NCI-H69 (cell line): ENCODE measurements at regions not wholly inside any gene's neighbourhood (a gene's known extent, or its start where the extent isn't known, plus 50 kb on each side); places are given as distances from the start of the nearest gene placed in this dataset.

Experiments
- DNase-seq: peaks from one replicate; lab custom pipeline; 2025; lab: John Stamatoyannopoulos, UW

DNA sequence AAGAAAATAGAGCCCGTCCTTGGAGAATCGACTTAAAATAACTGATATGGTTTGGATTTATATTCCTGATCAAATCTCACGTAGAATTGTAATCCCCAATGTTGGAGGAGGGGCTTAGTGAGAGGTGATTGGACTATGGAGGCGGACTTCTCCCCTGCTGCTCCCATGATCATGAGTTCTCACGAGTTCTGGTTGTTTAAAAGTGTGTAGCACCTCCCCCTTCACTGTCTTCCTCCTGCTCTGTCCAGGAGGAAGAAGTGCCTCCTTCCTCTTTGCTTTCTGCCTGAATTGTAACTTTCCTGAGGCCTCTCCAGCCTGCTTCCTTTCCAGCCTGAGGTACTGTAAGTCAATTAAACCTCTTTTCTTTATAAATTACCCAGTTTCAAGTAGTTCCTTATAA, 529.2 kb downstream of the HAO1 start:
- DNase-seq, result peak; percentile 80

DNA sequence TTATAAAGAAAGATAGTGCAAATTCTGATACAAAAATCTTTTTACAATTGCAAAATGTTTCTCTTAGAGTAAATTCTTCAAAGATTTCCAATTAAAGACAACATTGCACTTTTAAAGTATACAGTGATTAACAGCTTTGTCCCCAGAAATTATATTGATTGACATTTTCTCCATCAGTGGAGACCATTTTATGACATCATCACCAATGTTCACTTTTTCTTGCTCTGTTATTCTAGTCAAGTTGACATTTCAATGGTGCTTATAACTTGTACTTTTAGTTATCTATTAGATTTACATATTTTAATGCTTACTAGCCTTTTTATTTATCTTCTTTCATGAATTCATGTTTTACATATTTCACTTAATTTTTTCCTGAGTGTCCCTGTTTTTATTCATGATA, 524.8 kb downstream of the HAO1 start:
- DNase-seq, result no peak

DNA sequence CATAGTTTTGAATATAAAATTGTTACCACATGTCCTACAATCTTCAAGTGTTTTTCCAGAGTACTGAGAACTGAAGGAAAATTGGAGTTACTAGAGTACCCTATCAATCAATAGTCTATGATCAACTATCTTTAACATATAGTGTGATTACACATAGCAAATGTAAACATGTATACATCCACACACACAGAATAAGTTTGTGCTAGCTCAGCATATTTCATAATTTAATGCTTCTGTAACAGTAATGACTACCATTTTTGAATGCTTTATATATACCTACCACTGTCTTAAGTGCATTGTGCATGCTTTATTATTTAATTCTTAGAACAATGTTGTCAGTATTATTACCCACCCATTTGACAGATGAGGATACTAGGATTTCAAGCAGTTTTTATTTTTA, 523.9 kb downstream of the HAO1 start:
- DNase-seq, result no peak

DNA sequence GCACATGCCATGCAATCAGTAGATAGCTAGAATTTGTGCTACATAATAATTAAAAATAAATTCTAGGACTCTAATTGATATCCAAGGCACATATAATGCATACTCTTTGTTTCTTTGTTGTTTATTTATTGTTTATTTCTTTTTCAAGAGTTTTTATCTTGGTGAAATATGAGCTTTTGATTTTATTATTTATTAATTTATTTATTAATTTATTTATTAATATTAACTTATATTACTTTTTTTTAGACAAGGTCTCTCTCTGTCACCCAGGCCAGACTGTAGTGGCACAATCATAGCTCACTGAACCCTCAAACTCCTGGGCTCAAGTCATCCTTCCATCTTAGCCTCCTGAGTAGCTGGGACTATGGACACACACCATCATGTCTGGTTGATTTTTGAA, 519.9 kb downstream of the HAO1 start:
- DNase-seq, result no peak

DNA sequence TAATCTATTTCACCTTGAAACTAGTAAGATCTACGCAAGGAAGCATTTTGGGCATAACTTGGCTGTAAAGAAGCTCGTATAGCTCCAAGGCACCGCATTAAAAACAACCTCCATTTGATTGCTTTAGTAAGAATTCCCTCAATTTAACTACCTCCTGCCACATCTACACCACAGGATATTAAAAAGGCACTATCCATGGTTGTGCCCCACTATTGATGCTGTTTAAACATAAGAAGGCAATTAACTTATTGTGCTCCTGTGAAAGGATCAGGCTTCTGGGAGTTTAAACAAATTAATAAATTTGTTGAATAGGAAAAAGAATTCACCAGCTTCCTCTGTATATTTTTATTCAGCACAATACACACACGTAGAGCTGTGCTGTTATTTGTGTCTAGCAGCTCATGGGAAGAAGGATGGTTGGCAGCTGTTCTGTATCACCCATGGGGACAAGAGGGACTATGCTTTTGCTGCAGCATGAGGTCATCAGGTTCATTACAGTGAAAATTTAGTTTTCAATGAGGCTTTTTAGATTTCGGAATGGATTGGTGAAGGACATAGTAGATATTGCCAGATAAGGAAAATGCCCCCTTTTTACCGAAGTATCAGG, 513.3 kb downstream of the HAO1 start:
- peak; percentile 89 for DNase-seq

DNA sequence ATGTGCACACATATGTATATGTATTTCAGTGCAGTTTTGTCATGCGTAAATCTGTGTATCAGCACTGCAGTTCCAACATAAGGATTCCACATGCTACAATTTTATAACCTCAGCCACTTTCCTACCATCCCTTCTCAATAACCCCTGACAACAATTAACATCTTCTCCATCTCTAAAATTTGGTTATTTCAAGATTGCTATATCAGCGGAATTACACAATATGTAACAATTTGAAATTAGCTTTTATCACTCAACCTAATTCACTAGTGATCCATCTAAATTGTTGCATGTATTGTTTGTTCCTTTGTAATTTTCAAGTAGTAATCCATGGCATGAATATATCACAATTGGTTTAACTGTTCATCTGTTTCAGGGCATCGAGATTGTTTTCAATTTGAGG, 511.3 kb downstream of the HAO1 start:
- no peak for DNase-seq

DNA sequence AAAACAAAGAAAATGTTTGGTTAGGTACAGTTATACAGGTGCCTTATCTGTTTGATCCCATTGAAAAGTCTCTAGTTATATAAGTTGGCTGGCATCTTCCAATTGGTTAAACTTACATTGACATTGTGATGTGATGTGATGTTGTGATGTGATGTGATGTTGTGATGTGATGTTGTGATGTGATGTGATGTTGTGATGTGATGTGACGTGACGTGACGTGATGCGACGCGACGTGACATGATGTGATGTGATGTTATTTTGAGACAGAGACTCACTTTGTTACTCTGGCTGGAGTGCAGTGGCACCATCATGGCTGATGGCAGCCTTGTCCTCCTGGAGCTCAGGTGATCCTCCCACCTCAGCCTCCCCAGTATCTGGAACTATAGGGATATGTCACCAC, 507.6 kb downstream of the HAO1 start:
- no peak for DNase-seq

DNA sequence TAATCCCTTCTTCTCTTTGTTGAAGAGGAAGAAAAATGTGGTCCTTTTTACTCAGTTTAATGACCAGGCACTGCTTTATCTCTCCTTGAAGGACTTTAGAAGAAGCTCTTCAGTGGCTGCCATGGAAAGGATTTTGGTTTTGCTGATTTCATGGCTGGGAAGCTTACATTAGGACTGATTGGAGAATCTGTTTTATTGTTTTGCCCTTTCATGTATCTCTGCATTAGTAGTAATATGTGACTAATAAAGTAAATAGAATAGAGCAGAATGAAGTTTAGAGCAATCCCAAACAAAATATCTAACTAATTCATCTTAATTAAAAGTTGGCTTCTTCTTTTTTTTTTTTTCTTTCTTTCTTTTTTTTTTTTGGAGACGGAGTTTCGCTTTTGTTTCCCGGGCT, 502.9 kb downstream of the HAO1 start:
- no peak for DNase-seq

DNA sequence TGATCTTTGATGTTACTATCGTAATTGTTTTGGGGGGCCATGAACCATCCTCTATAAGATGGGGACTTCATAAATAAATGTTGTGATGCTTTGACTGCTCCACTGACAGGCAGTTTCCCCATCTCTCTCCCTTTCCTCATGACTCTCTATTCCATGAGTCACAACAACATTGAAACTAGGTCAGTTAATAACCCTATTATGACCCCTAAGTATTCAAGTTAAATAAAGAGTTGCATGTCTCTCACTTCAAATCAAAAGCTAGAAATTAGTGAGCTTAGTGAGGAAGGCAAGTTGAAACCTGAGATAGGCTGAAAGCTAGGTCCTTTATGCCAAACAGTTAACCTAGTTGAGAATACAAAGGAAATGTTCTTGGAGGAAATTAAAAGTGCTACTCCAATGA, 491.0 kb downstream of the HAO1 start:
- DNase-seq, result no peak

DNA sequence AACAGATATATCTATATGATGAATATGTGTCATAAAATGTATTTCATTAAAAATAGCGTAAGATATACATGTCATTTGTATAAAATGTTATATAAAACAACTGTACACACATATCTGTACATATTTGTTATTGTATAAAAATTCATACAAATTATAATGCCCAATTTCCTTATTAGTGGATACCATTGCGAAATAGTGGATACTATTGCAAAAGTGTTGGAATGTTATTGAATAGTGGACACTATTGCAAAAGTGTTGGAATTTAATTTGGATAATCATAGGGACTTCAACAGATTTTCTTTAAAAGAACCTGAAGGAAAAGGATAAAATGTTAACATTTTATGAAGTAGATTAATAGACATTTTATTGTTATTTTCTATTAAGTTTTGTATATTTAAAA, 487.4 kb downstream of the HAO1 start:
- DNase-seq, result no peak

DNA sequence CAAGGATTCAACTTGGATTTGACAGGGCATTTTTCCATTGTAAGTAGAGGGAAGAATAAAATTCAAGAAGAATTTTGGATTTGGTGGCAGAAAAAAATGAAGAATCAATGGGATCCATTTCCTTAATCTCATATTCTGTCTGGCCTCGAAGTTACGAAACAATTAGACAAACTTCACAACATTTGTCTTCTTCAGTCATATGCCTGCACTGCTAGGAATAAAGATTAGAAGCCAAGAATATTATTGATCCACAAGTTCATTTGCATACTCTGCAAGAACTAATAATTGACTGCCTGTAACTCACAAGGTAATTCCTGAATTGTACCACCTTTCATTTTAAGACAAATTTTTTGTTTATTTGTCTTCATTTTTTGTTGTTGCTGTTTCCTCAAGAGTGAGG, 486.2 kb downstream of the HAO1 start:
- no peak for DNase-seq

DNA sequence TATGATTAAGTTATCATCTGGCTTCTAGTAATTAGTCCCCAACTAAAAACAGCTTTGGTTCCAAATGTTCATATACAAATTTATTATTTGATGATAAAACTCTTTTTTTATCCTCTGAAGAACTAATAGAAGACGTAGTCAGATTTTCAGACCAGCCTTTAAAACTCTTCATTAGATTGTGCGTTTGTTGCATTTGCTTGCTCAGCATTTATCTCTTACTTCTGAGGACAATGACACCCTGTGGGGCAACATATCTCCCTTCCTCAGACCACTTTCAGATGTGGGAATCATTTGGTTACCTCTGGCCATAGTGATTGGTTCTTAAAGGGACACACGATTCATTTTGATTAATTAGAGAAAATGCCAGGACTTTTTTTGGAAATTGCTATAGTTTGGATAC, 481.8 kb downstream of the HAO1 start:
- no peak for DNase-seq

DNA sequence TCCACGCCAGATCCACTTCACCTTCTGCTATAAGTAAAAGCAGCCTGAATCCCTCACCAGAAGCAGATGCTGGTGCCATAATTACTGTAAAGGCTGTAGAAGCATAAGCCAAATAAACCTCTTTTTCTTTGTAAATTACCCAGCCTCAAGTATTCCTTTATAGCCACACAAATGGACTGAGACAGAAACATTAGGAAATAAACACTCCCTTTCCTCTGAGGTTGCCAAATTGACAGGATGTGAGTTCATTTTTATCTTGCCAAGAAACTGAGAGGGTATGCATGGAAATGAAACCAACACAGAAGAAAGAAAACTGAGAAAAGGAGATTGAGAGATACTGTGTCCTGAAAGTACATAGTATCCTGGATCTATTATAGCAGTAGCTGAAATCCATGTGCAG, 481.2 kb downstream of the HAO1 start:
- peak; percentile 11 for DNase-seq

DNA sequence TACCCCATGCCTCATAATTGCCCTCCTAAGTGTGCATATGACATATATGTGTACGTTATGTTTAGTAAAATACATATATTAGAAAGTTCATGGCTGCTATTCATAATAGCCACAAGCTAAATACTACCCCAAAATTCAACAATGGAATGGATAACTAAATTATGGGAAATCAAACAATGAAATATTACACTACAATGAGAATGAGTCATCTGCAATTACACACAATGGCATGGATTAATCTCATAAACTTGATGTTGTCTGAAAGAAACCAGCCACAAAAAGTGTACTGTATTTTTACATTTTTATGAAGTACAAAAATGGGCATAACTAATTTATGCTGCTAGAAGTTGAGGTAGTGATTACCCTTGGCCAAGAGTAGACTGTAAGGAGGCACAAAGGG, 477.0 kb downstream of the HAO1 start:
- DNase-seq, result peak; percentile 44

DNA sequence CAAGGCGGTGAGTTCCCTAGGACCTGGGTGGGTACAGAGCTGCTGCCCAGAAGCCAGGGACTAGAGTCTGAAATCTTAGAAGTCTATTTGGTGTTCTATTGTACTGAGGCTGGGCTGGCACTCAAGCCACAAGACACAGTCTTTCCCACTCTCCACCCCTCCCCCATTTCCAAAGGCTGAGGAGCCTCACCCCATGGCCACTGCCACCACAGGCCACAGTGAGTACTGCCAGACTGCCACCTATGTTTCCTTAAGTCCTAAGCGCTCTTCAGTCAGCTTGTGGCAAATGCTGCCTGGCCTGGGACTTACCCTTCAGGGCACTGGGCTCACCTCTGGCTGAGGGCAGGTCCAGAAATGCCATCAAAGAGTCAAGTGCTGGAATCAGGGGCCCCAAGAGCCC, 469.3 kb downstream of the HAO1 start:
- DNase-seq, result no peak

DNA sequence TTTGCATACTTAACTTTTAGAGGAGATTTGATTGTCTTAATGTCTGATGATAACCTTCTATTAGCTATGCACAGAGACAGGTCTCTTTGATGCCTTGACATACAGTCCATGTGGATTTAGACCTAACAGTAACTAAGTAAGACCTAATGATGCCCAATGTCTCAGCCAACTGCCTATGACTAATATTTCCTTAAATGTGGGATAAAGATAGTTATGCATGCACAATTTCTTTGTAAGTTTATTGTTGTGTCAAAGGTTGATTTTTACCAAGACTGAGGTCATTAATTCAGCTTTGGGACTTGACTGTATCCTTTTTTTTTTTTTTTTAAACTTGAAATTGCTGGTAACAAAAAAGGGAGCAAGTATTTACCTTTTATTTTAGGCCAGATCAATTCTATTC, 450.0 kb downstream of the HAO1 start:
- DNase-seq, result no peak

DNA sequence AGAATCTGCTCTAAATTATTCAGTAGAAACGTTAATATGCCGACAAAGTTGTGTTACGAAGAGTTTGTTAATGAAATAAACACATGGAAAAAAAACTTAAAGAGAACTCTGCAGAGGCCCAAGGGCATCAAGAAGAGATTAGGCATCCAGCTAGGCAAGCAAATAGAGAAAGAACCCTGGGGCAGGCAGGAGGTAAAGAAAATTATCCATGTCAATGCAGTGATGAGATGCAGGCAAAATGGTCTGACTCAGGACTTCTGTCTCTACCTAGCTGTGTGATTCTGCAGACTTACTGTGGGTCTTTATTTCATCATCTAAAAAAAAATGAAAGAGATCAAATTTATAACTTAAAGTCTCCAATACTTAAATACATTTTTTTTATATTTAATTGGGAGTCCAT, 448.0 kb downstream of the HAO1 start:
- DNase-seq, result peak; percentile 11

DNA sequence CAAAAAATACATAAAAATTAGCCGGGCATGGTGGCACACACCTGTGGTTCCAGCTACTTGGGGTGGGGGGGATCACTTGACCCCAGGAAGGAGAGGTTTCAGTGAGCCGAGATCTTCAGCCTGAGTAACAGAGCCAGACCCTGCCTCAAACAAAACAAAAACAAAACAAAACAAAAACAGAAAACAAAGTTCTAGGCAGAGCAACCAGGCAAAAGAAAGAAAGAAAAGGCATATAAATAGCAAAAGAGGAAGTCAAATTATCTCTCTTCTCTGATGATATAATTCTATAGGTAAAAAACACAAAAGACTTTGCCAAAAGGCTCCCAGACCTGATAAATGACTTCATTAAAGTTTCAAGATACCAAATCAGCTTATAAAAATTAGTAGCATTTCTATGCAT, 446.9 kb downstream of the HAO1 start:
- no peak for DNase-seq

DNA sequence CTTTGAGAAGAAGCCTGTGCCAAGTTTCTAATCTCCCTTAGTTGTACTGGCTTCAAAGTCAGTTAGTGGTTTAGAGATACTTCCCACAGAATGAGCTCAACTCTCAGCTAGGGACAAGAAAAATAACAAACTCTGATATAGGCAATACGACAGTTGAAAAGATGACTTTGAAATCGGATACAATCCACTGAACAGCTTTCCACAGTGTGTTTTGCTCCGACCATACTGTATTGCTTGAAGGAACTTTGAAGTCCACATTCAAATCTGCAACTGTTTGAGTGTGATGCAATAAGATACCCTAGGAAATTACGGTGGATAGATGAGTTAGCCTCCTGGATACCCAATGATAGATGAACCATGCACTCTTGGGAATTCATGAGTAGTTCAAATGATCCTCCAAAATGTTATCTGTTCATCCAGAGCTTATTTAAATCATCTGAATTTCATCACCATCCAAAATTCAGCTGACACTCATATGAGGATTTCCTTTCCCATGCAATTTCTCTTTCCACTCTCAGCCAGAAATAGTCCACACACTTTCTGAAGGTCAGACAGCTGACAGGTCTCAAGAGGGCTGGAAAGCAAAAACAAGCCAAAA, 443.8 kb downstream of the HAO1 start:
- DNase-seq, result no peak

DNA sequence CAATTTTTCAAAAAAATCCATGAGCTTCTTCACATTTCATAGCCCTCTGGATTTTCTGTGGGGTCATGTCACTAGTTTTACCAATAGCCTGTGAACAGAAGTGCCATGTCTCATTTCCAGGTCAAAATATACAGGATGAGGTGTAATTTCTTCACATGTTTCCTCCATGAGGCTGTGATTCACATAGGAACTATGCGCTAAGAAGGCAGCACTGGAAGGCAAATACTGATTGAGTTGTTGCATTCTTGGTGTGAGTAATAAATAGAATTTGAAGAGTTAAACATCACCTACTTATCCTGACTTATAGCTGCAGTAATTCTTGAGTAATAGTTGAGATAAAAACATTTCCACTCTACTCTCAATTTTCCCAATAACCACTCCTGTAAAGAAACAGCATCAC, 442.3 kb downstream of the HAO1 start:
- DNase-seq, result no peak

DNA sequence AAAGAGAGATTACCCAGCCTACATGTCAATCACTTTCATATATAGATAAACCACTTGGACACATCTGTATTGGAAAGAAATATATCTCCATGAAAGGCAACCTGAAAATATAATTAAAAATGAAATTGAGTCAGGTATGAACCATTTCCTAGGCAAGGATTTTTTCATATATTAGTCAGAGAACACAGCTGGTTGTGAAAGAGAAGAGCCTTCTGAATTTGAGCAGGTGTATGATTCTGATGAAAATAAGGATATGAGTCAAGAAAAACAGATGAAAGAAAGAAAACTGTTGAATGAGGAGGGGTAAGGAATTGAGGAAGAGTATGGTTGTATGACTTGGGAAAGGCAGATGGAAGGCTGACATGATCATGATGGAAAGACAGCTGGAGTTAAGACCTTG, 441.1 kb downstream of the HAO1 start:
- DNase-seq, result no peak

DNA sequence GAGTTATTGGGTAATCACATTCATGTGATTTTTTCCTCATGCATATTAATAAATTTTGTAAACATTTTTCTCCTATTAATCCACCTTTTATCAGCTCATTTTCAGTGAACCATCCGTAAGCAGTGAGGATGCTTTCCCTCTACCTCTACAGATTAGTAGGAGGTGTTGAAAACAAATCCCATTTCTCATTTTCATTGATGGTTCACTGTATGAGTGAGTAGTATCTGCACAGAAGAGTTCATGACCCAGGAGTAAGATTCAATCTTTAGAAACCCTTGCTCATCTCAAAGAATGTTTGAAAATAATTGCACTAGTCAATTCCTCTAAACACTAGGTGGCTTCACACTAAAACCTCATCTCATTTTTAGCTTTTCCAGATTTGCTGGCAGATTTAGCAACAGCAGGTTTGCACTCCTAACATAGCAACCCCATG, 440.0 kb downstream of the HAO1 start:
- no peak for DNase-seq

DNA sequence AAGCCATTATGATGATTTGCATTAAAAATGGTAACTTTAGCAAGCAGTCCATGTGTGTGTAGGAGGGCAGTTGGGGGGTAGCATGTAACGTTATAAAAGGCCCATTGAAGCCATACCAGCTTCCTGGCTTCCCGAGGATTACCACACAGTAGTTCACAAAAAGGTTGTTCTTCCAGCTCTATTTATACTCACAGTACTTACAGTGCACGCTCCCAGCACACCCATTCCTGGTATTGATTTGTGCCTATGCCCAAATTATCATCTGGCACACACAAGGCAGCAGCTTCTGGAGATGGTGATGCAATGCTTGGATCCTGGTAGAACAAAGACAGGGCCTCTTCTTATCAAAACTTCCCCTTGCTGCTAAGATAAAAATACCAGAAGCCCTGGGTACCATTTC, 436.8 kb downstream of the HAO1 start:
- no peak for DNase-seq

DNA sequence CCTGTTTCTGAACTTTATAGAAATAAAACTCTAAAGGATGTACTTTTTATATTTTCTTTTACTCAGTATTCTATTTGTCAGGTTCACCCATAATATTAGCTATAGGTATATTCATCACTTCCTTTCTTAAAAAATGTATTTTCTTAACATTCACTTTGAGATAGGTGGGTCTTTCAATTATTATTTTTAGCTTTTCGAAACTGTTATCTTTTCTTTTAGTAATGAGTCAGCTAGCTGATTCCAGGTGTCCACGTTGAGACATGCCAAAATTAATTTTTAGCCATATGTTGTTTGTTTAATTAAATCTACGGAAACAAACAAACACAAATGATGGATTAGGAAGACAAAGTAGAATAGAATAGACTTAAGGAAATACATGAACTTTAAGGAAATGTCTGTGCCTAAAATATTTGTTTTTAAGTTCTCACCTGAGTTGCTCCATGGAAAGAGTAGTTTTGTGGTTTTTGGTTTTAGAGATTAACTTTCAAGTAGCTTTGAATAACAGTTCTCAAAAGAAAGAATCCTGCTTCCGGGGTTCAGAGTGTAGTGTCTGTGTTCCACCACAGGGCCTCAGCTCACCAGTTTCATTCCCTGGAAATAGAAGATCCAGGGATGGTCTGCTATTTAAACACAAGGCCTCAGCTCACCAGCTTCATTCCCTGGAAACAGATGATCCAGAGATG, 435.0 kb downstream of the HAO1 start:
- no peak for DNase-seq
